ENCODE measurements at regions not wholly inside any gene's neighbourhood (a gene's known extent, or its start where the extent isn't known, plus 50 kb on each side); places are given as distances from the start of the nearest gene placed in this dataset.

DNA sequence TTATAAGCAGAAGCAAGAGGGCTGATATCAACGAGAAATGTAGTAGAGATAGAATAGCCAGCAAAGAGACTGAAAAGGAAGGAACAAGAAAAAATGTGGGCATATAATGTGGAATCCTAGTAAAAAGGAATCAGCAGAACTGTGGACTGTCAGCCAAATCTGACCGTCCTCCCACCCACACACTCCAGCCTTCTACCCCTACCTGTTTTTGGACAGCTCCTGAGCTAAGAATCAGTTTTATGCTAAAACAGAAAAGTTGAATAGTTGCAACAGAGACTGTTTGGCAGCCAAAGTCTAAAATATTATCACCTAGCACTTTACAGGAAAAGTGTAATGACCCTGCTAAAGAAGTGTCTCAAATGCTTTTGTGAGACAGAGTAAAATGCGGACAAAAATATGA is 533.3 kb upstream of the CXADR start:
- DNase-seq = no peak

DNA sequence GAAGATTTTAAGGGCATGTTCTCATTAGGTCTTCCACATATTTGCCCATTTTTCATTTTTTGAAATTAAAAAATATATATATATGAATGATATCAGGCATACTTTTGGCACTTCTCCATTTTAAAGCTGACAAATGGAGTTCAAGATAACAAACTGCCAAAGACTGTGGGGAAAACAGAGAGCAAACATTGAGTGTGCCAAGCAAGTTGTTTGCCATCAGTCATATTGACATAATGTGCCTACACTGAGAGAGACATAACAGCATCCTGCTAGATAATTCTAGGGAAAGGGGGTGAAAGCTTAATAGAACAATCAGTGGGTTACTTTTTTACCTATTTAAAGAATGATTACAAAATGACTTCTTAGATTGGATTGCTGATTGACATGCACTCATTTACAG is 529.4 kb upstream of the CXADR start:
- DNase-seq = no peak

- DNase-seq = no peak
These were observed 520.4 kb upstream of the CXADR start for GRCh38 chr21:16992448-16992847.

DNA sequence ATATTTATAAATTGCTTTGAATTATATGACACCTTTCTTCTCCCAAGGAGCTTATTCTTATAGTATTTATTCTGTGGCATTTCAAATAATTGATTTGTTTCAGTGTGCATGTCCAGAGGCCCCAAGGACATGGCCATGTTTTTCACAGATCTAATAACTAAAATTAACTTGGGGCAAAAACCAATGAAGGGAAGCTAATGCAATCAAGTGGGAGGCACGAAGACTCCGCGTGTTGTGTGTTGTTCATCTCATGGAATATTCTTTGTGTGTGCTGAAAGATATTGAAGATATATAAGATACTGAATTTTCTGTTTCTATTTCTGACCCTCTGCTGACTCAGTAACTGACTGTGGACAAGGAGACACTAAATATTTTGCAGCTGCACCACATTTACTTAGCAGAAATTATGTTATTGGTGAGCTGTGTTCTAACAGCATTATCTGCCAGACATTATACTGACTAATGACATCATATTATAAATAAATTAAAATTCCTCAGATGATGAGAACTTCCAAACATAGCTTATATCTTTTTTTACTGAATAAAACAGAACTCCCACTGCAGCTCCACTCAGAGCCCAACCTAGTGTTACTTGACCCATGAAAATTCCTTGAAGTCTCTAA is 519.3 kb upstream of the CXADR start:
- DNase-seq = no peak

DNA sequence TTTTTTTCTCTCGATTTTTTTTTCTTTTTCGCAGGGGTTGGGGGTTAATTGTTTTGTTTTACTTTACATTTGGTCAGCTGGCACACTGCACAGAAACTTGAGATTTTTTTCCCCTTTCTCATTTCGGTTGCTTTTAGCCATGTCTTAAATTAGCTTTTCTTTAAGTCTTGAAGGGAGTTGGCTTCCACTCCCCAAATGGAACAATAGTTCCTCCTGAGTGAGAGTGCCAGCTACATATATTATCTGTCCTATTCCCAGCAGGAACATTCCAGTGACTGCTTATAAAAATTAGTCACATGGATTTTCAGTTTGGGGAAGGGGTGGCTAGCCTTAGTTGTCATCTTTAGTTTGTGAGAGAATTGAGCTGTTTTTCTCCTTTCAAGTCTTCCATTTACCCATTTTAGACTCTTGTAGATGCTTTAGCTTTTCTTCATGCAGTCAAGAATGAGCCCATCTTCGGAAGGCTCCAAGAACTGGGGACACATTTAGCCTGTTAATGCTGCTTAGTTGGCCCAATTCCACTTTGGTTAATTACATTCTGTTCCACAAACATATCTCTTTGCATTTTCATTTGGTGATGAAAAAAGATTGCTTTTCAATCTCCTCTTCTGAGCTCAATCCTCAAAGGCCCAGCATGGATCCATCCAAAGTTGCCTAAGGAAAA is 510.1 kb upstream of the CXADR start:
- no peak for DNase-seq

DNA sequence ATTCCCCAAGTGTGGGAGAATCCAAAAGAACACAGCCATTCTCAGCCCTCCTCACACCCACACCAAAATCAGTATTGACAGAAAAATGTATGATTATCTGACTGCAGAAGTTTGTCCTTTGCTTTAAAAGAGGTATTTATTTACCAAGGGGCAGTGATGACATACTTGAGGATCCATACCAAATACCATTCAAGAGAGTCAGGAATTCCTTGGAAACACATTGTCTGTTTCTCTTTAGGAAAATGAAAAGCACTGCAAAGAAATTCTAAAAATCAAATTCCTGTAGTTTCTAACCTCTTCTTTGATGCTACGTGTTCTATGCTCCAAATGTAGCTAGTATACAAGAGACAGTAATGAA is 509.6 kb upstream of the CXADR start:
- DNase-seq = no peak

- no peak for DNase-seq
These were observed 509.0 kb upstream of the CXADR start for GRCh38 chr21:17003763-17004373.

DNA sequence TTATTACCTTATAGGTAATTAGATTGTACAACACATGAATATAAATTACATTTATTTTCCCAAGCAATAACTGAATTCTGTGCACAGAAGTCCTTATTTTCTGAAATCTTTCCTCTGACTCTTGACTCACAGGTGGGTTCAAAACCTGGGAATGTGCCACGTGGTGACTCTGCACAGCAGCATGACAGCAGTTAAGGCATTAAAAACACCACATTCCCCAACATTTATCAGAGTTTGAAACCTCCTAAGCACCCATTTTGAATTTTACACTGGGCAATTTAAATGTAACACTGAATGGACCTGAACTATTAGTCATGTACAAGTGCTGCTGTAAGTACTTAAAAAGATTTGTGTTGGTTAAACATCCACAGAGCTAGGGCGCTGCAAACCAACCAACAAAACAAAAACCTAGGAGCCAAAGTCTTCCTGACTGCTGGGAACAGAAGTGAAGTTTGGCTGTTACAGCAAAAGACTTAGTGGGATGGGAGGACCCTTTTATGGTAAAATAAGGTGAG is 480.6 kb upstream of the CXADR start:
- no peak for DNase-seq

DNA sequence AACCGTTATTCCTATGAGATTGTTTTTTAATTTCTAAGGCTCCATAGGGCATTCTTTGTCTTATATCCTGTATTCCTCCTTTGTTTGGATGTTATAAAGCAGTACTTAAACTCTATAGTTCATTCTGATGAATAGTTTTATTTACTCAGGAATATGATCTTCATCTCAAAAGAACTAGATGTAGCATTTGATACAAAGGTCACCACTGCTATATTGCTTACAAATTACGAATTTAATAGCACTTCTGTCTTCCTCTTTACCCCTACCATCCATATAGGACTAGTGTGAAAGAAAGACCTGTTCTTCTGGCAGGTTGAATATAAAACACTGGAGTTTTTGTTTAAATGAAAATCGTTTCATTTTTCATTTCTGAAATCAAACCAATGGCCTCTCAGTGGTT is 468.1 kb upstream of the CXADR start:
- no peak for DNase-seq

DNA sequence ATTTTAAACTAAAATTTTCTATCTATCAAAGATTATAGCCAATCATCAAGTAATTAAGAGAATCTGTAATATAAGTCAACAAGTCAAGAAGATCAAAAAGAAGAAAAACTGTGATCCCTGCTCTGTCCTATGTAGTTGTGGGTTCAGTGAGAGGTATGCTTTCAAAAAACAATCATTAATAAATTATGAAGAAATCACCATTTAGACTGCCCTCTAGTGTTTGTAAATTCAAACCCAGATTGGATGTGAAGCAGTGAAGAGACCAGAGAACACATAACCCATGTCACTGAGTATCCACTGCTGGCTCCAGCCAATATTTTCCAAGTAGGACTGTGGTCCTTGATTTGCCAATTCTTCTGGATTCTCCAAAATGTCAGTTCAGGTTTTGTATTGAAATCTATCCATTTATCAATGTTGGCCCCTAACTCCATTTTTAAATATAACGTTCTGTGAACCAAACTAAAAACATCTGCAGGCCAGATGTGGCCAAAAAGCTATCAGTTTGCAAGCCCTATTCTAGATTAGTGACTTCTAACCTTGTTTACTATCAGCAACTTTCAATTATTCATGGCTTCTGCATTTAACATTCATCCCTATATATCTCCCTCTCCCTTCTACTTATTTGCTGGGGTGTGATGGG is 467.5 kb upstream of the CXADR start:
- DNase-seq = no peak

DNA sequence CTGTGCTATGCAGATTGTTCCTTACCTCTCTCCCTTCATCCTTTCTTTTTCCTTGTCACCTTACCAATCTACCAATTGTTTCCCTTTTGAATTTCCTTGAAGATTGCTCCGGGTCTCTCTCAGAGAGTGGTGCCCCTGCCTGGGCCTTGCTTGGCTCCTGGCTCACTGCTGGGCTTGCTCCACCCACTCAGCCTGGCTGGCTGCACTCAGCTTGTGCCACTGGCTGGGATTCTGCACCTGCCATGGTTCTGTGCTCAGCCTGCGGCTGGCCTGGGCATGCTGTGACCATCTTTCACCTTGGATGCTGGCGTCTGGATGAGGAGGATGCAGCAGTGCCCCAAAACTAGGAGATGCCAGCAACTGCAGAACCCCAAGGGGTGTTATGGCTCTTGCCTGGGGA is 463.9 kb upstream of the CXADR start:
- no peak for DNase-seq

DNA sequence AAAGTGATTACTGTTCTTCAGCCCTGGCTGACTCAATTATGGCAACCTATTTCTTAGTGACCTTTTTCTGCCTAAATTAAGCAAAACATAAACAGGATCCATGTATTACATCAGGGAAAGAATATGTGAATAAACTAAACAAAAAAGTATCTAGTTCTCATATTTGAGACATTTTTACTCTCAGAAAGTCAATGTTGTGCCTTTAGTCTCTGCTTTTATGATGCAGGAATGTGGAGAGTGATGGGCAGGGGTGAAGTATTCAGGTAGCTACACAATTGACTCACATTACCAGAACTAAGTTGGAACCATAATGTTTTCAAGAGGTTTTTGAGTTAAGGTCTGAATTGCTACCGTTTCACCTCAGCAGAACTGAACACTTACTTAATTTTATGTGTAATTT is 462.7 kb upstream of the CXADR start:
- no peak for DNase-seq

- DNase-seq = no peak
These were observed 462.2 kb upstream of the CXADR start for GRCh38 chr21:17050646-17051045.

DNA sequence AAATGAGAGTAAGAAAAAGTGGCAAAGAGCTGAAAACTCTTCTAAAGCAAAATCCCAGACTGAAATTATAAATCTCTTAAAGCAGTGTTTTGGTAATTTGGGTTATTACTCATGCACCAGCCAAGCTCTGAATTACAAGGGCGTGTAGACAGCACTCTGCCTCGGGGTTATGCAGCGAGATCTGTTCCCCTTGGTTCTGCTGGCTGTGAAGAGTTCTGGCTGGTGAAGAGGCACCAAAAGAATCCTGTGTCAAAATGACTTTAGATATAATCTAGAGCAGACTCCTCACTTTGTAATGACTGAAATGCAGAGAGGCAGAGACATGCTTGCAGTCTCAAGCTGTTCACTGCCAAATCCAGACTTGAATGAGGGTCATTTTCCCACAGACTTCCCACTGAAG is 461.8 kb upstream of the CXADR start:
- DNase-seq = no peak

GRCh38 chr21:17053321-17053720 is 459.5 kb upstream of the CXADR start:
- DNase-seq = no peak

GRCh38 chr21:17059936-17060335 is 452.9 kb upstream of the CXADR start:
- no peak for DNase-seq

- no peak for DNase-seq
These were observed 446.8 kb upstream of the CXADR start for GRCh38 chr21:17066006-17066405.

DNA sequence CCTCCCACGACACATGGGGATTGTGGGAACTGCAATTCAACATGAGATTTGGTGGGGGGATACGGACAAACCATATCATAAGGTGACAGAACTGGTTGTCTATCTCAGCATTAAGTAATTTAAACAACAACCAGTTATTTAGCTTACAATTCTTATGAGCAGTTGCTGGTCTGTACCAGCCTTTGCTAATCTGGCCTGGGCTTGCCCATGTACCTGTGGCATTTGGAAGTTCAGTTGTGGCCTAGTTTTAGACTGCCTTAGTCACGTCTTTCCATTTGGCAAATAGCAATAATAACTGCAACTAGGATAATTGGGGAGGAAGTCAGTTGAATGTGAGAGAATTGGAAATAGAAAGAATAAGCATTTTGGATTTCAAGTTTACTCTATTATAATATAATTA is 441.8 kb upstream of the CXADR start:
- DNase-seq = no peak

DNA sequence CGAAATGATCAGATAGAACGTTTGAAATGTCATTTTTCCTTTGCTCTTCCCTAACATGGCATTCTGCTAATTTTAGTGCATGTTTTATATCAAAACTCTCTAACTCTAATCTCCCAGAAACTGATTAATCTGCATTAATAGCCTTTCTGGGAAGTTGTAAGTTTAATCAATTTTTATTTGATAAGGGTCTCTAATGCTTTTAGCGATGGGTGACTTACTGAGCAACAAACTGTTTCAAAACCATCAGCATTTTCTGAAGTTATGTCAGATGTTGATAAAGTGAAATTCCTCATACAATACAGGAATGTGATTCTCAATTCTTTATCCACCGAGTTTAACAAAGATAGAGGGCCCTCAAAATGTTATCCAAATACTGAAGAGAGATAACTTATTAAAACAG is 431.6 kb upstream of the CXADR start:
- DNase-seq = no peak

DNA sequence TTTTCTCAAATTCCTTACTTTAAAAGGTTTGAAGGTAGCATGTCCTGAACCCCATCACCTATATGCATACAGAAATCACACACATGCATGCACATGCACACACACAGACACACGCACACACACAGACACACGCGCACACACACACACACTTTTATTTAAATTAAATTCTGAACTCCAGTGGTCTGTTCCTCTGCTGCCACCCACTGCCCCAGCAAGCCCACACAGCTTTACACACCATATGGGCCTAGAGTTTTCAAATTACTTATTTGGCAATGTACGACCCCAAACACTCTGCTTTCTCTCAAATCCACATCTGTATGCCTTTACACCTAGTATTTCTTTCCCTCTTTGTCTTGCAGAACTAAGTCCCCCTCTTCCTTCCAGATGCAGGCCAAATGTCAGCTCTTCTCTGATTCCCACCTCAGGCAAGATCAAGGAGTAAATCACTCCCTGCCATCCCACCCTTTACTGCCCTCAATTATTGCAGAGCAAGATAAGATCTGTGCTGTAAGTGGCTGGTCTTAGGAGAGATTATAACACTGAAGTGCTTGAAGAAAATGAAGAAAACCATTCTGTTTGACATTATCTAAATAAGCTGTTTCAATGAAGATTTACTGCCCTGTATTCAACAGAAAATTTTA is 429.9 kb upstream of the CXADR start:
- no peak for DNase-seq

GRCh38 chr21:17085707-17086106 is 427.1 kb upstream of the CXADR start:
- no peak for DNase-seq

- DNase-seq = no peak
These were observed 424.3 kb upstream of the CXADR start for GRCh38 chr21:17088500-17088899.

DNA sequence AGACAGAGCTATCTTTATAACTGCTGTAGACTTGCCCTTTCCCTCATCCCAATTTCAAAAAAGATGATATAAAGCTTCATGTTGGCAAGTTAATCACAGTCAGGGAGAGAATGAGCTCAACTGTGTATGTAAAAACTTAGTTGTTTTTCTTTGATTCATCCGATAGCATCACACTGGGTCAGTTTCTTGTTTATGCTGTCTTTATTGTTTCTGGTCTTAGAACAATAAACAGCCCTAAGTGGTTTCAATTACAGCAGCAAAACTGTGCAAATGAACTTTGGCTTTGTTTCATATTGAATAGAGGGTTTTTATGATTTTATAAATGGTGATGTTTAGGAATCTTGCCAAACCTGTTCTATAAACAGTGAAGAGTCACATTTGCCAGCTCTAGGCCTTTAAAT is 423.8 kb upstream of the CXADR start:
- DNase-seq = no peak

DNA sequence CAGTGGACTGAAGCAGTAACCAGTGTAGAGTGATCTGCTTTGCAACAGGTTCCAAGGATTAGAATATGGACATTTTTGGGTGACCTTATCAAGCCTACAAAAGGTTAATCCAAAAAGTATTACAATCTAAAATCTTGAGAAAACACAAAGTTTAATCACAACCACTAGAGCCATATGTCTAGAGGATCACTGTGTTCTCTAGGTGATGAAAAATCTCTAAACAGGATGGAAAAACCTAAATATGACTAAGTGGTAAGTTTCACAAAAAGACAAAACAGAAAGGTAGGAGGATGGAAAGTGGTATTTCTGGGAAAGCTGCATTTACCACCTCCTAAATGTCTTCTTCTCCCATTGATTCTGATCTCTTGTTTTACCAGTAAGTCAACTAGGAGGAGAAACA is 411.1 kb upstream of the CXADR start:
- DNase-seq = no peak
